ENCODE measurements at regions not wholly inside any gene's neighbourhood (a gene's known extent, or its start where the extent isn't known, plus 50 kb on each side); places are given as distances from the start of the nearest gene placed in this dataset.

GRCh38 chr10:84763965-84764364 is 435.6 kb downstream of the CCSER2 start:
- TF ChIP-seq POLR2A (IDR thresholded peaks at IDR 0.05) = no peak
- TF ChIP-seq, protein P1, sequence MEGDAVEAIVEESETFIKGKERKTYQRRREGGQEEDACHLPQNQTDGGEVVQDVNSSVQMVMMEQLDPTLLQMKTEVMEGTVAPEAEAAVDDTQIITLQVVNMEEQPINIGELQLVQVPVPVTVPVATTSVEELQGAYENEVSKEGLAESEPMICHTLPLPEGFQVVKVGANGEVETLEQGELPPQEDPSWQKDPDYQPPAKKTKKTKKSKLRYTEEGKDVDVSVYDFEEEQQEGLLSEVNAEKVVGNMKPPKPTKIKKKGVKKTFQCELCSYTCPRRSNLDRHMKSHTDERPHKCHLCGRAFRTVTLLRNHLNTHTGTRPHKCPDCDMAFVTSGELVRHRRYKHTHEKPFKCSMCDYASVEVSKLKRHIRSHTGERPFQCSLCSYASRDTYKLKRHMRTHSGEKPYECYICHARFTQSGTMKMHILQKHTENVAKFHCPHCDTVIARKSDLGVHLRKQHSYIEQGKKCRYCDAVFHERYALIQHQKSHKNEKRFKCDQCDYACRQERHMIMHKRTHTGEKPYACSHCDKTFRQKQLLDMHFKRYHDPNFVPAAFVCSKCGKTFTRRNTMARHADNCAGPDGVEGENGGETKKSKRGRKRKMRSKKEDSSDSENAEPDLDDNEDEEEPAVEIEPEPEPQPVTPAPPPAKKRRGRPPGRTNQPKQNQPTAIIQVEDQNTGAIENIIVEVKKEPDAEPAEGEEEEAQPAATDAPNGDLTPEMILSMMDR (IDR thresholded peaks at IDR 0.05) = no peak
- no peak for TF ChIP-seq POLR2AphosphoS5 (IDR thresholded peaks at IDR 0.05)
